CD4-positive, alpha-beta memory T cell (primary cell): ENCODE measurements at regions not wholly inside any gene's neighbourhood (a gene's known extent, or its start where the extent isn't known, plus 50 kb on each side); places are given as distances from the start of the nearest gene placed in this dataset.
"Not testable (repeated sequence)": the region's sequence is repeated elsewhere in the genome, so short reads cannot be mapped to it uniquely, and the experiment has no call there.

ENCODE experiments used
- CTCF ChIA-PET: fragments of 350-600 bp; sonication (Branson Sonifier 250); formaldehyde crosslinking; loops from one replicate; lab custom pipeline; 2021; ENCODE audit warnings: inconsistent platforms; ENCODE audit not compliant: partially characterized antibody; lab: Charles Lee
- POLR2A ChIA-PET: fragments of 350-600 bp; sonication (Branson Sonifier 250); formaldehyde crosslinking; loops from one replicate; lab custom pipeline; 2021; ENCODE audit not compliant: partially characterized antibody; lab: Charles Lee
- DNase-seq, 5 donors: peaks; one replicate each; pipeline versions ENCODE4 v3.0.0 to v3.0.0-alpha.2; 2020 to 2022; ENCODE audit warnings: mixed read lengths in 1 of 5
- H3K27ac ChIP-seq: one replicate; pipeline ENCODE4 v1.7.0; 2013; ENCODE audit warnings: low read depth, low read length
- H3K27me3 ChIP-seq: 2 replicates; pipeline ENCODE4 v1.7.0; 2013; ENCODE audit warnings: mild to moderate bottlenecking, low read length, moderate library complexity; ENCODE audit not compliant: insufficient read depth
- H3K36me3 ChIP-seq: 2 replicates; pipeline ENCODE4 v1.7.0; 2013; ENCODE audit warnings: mild to moderate bottlenecking, low read length, moderate library complexity; ENCODE audit not compliant: insufficient read depth
- H3K4me1 ChIP-seq: 2 replicates; pipeline ENCODE4 v1.7.0; 2013; ENCODE audit warnings: mild to moderate bottlenecking, low read length, moderate library complexity; ENCODE audit not compliant: insufficient read depth
- H3K4me3 ChIP-seq, 2 donors: one replicate each; pipeline ENCODE4 v1.7.0; 2013; ENCODE audit warnings: low read length in 2 of 2, mild to moderate bottlenecking in 1 of 2
- H3K9me3 ChIP-seq, 2 donors: one replicate each; pipeline ENCODE4 v1.7.0; 2013; ENCODE audit warnings: low read length in 2 of 2, control low read depth in 1 of 2; ENCODE audit not compliant: control insufficient read depth in 1 of 2
- H3K27ac Mint-ChIP-seq, 7 donors: one replicate each; pipeline ENCODE4 v1.8.0; 2020 to 2021; ENCODE audit warnings: mixed read lengths in 7 of 7, mild to moderate bottlenecking in 6 of 7, inconsistent platforms in 3 of 7, moderate library complexity in 3 of 7
- H3K27me3 Mint-ChIP-seq, 2 donors: one replicate each; pipeline ENCODE4 v1.8.0; 2020 to 2021; ENCODE audit warnings: mixed read lengths in 2 of 2
- H3K36me3 Mint-ChIP-seq, 2 donors: one replicate each; pipeline ENCODE4 v1.8.0; 2020 to 2021; ENCODE audit warnings: mixed read lengths in 2 of 2, inconsistent platforms in 1 of 2, mild to moderate bottlenecking in 1 of 2
- H3K4me1 Mint-ChIP-seq, 4 donors: one replicate each; pipeline ENCODE4 v1.8.0; 2020 to 2021; ENCODE audit warnings: mixed read lengths in 4 of 4, mild to moderate bottlenecking in 1 of 4
- H3K4me3 Mint-ChIP-seq, 8 donors: one replicate each; pipeline ENCODE4 v1.8.0; 2020 to 2021; ENCODE audit warnings: mixed read lengths in 8 of 8, mild to moderate bottlenecking in 7 of 8, moderate library complexity in 6 of 8, inconsistent platforms in 3 of 8
- H3K9me3 Mint-ChIP-seq, 8 donors: one replicate each; pipeline ENCODE4 v1.8.0; 2020 to 2021; ENCODE audit warnings: mixed read lengths in 8 of 8, mild to moderate bottlenecking in 5 of 8, inconsistent platforms in 3 of 8, moderate library complexity in 1 of 8
- intact Hi-C: fragments of 100-400 bp; cut with micrococcal nuclease; formaldehyde crosslinking; loops from one replicate; pipeline ENCODE4 v1.15.1; 2023

DNA sequence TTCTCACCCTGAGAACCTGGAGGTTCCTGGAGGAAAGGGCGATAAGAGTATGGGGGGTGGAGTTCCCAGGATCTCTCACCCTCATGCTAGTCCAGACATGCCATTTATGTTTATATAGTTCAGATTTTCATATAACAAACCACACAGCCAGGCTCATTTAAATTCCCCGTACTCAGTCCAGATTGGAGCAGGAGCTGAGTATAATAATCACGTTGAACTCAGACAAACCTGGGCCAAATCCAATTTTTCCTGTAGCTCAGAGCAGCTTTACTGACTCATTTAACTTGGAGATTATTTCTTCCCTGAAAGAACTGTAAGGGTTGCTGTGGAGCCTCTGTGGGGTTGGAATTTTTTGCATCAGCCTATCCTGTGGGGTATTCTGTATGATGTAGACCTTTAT, 660.8 kb downstream of the TMEM121 start:
- no peak overlapping the region for H3K4me3 ChIP-seq
- CTCF ChIA-PET, result interaction anchor here (0.7 to 2.4 kb wide), 10 partner anchors 11 to 281 kb away, joined by 3 to 14 read pairs (median 3); no protein-coding TSS in a partner anchor
- DNase-seq, result no peak
- H3K36me3 Mint-ChIP-seq, result no peaks in the 10 kb centered on the region
- H3K36me3 ChIP-seq, result no peaks in the 10 kb centered on the region
- H3K27ac Mint-ChIP-seq, result no peak overlapping the region
- no peak overlapping the region for H3K4me3 Mint-ChIP-seq
- H3K27ac ChIP-seq, result no peak overlapping the region
- no peaks in the 10 kb centered on the region for H3K9me3 ChIP-seq
- no peaks in the 10 kb centered on the region for H3K27me3 Mint-ChIP-seq
- H3K4me1 ChIP-seq, result peaks cover 34% of the 10 kb centered on the region
- intact Hi-C loops, result loop anchor here (5.0 kb wide), 2 partner anchors 35 to 70 kb away; no protein-coding TSS in a partner anchor
- POLR2A ChIA-PET, result no interaction called here
- H3K9me3 Mint-ChIP-seq, result no peaks in the 10 kb centered on the region
- peaks cover 27 to 47% (median 37%) of the 10 kb centered on the region in 4 donors for H3K4me1 Mint-ChIP-seq
- H3K27me3 ChIP-seq, result no peaks in the 10 kb centered on the region

DNA sequence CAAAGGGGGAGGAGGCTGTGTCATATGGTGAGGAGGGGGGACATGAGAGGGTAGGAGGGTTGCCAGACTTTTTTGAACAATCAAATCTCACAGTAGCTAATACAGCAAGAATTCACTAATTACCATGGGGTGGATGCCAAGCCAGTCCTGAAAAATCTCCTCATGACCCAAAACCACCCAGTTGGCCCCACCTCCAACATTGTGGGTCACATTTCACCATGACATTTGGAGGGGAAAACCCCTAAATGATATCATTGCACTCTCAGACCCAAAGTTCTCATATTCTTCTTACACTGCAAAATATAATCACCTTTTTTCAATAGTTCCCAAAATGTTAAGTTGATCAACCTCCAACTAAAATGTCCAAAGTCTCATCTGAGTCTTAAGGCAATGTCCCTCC, 666.3 kb downstream of the TMEM121 start:
- H3K27me3 Mint-ChIP-seq, POLR2A ChIA-PET, H3K27ac Mint-ChIP-seq, H3K4me3 ChIP-seq, H3K4me1 Mint-ChIP-seq, H3K36me3 ChIP-seq, H3K9me3 Mint-ChIP-seq, H3K27me3 ChIP-seq, DNase-seq, intact Hi-C loops, H3K9me3 ChIP-seq, H3K36me3 Mint-ChIP-seq, H3K27ac ChIP-seq, H3K4me1 ChIP-seq, H3K4me3 Mint-ChIP-seq: not testable (repeated sequence)
- CTCF ChIA-PET, result interaction anchor here (0.9 kb wide), 1 partner anchor 275 kb away, joined by 3 read pairs; no protein-coding TSS in a partner anchor

DNA sequence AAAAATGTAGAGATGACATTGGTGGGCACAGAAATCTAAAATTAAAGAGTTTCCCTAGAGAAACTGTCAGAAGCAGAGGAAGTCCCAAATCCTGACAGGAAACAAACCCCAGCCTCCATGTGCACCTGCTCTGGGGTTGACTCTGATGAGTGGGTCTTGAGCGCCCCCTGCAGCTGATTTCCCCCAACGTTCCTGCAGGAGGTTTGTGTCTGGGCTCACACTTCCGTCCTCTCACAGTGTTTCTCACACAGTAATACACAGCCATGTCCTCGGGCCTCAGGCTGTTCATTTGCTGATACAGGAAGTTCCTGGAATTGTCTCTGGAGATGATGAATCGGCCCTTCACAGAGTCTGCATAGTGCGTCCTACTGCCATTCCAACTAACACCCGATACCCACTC, 670.1 kb downstream of the TMEM121 start:
- H3K27me3 ChIP-seq, H3K27ac ChIP-seq, H3K4me3 Mint-ChIP-seq, H3K4me3 ChIP-seq, H3K36me3 Mint-ChIP-seq, intact Hi-C loops, H3K27ac Mint-ChIP-seq, H3K9me3 Mint-ChIP-seq, H3K36me3 ChIP-seq, POLR2A ChIA-PET, H3K9me3 ChIP-seq: not testable (repeated sequence)
- Mint-ChIP-seq H3K4me1 (peaks cover 3 to 13% (median 11%) of the 10 kb centered on the region in 4 donors), H3K27me3 (peaks cover 19 to 36% of the 10 kb centered on the region in 2 donors)
- H3K4me1 ChIP-seq, result peaks cover 10% of the 10 kb centered on the region
- DNase-seq, result peak; percentile 59 to 66 (median 61)
- CTCF ChIA-PET, result interaction anchor here (1.7 to 2.5 kb wide), 2 partner anchors 12 to 14 kb away, joined by 3 to 8 read pairs; no protein-coding TSS in a partner anchor

DNA sequence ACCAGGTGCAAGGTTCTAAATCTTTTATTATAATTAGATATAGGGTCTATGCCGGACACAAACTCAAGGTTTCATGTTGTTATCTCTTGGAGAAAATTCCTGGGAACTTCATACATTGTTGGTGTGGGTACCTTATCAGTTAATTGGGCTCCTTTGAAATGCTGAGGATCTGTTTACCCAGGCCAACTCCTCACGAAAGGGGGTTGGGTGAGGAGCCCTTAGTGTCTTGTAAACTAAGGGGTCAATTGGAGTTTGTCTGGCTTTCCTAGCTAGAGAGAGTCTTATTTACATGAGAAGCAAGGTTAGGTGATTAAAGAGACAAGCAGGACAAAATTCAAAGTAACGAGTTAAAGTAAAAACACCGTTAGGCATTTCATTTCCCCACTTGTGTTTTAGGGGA, 670.9 kb downstream of the TMEM121 start:
- H3K36me3 ChIP-seq, POLR2A ChIA-PET, H3K9me3 ChIP-seq, H3K27me3 ChIP-seq, DNase-seq, intact Hi-C loops, H3K4me3 Mint-ChIP-seq, H3K27ac Mint-ChIP-seq, H3K36me3 Mint-ChIP-seq, H3K9me3 Mint-ChIP-seq, H3K27ac ChIP-seq, H3K4me3 ChIP-seq: not testable (repeated sequence)
- CTCF ChIA-PET, result interaction anchor here (1.1 to 2.5 kb wide), 4 partner anchors 12 to 176 kb away, joined by 3 to 8 read pairs (median 6); no protein-coding TSS in a partner anchor
- peaks cover 3 to 13% (median 11%) of the 10 kb centered on the region in 4 donors for H3K4me1 Mint-ChIP-seq
- peaks cover 22 to 43% of the 10 kb centered on the region in 2 donors for H3K27me3 Mint-ChIP-seq
- peaks cover 10% of the 10 kb centered on the region for H3K4me1 ChIP-seq

DNA sequence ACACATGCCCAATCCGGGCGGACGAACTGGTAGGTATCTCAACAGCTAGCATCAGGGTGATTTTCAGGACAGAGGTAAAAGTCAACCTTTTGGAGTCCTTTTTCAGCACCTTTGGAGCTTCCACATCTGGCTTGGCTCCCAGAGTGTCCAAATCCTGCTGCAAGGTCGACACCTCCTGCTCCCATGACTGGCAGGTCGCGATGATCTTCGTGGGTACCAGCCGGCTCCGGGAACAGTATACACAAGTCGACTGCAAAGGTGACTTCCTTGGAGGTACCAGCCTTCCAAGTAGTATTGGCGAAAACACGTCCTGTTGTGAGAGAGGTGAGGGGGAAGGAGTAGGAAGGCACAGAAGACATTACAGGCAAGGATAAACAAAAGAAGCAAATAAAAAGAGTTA, 672.7 kb downstream of the TMEM121 start:
- no peak overlapping the region for H3K4me3 ChIP-seq
- no peak overlapping the region for H3K27ac ChIP-seq
- Mint-ChIP-seq H3K36me3 (no peaks in the 10 kb centered on the region), H3K27ac (no peak overlapping the region), H3K9me3 (peaks cover 0 to 2% (median 0%) of the 10 kb centered on the region in 8 donors), H3K4me1 (peaks cover 3 to 13% (median 11%) of the 10 kb centered on the region in 4 donors), H3K27me3 (peaks cover 23 to 52% of the 10 kb centered on the region in 2 donors), H3K4me3 (peak overlapping the region in 2 of 8 donors; percentile 26 to 27)
- DNase-seq, result no peak
- CTCF ChIA-PET, result interaction anchor here (1.5 to 2.2 kb wide), 2 partner anchors 11 kb away, joined by 3 to 10 read pairs; no protein-coding TSS in a partner anchor
- no peaks in the 10 kb centered on the region for H3K9me3 ChIP-seq
- peaks cover 4% of the 10 kb centered on the region for H3K27me3 ChIP-seq
- H3K36me3 ChIP-seq, result no peaks in the 10 kb centered on the region
- peaks cover 10% of the 10 kb centered on the region for H3K4me1 ChIP-seq
- POLR2A ChIA-PET, result no interaction called here
- intact Hi-C loops, result no loop called here

DNA sequence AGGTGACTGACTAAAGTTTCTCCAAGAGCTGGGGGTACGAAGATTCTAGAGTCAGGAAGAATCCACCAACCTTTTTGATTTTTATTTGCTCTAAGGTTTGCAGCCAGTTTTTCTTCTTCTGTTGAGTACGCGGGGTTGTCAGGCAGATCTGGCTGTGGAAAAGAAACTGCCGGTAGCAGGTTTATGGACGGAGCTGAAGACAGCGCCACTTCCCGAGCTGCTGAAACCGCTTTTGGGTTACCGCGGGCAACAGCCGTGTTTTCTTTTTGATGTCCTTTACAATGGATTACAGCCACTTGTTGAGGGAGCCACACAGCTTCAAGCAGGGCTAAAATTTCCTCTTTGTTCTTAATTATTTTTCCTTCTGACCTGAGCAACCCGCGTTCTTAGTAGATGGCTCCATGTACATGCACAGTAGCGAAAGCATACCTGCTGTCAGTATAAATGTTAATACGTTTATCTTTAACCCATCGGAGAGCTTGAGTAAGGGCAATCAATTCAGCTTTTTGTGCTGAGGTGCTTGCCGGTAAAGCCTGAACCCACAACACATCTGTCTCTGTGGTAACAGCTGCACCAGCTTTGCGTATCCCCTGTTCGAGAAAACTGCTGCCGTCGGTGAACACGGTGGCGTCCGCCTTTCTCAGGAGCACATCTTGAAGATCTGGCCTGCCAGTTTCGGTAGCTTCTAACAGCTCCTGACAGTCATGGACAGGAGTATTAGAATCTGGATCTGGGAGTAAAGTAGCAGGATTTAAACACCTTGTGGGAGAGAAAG, 674.3 kb downstream of the TMEM121 start:
- intact Hi-C loops, result no loop called here
- Histone ChIP-seq H3K27me3 (peaks cover 4% of the 10 kb centered on the region), H3K4me3 (no peak overlapping the region), H3K4me1 (peaks cover 10% of the 10 kb centered on the region), H3K36me3 (no peaks in the 10 kb centered on the region), H3K9me3 (no peaks in the 10 kb centered on the region), H3K27ac (no peak overlapping the region)
- Mint-ChIP-seq H3K27me3 (peaks cover 26 to 53% of the 10 kb centered on the region in 2 donors), H3K9me3 (peaks cover 0 to 2% (median 0%) of the 10 kb centered on the region in 8 donors), H3K36me3 (no peaks in the 10 kb centered on the region), H3K4me1 (peaks cover 3 to 13% (median 11%) of the 10 kb centered on the region in 4 donors), H3K4me3 (peak overlapping the region; percentile 44 to 81 (median 64)), H3K27ac (peak overlapping the region in 3 of 7 donors; percentile 8 to 38 (median 9))
- peak in 1 of 5 donors; percentile 12 for DNase-seq
- POLR2A ChIA-PET, result interaction anchor here (0.6 to 1.2 kb wide), 3 partner anchors 10 to 52 kb away, joined by 3 read pairs; no protein-coding TSS in a partner anchor
- CTCF ChIA-PET, result interaction anchor here (0.6 to 2.2 kb wide), 12 partner anchors 8 to 155 kb away, joined by 3 to 15 read pairs (median 4); no protein-coding TSS in a partner anchor

DNA sequence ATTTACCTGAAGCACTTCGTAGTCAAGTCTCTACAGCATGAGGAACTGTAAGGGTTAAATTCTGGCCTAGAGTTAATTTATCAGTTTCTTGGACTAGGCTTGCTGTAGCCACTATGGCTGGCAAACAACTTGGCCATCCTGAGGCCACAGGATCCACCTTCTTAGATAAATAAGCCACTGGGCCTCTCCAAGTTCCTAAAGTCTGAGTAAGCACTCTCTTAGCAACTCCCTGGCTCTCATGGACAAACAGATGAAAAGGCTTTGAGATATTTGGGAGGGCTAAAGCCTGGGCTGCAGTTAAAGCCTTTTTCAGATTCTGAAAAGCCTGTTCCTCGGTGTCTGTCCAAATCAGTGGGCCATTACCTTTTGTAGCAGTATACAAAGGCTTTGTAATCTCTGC, 675.0 kb downstream of the TMEM121 start:
- Histone ChIP-seq H3K27ac (no peak overlapping the region), H3K9me3 (no peaks in the 10 kb centered on the region), H3K4me3 (no peak overlapping the region), H3K27me3 (peaks cover 4% of the 10 kb centered on the region), H3K4me1 (peaks cover 10% of the 10 kb centered on the region), H3K36me3 (no peaks in the 10 kb centered on the region)
- ChIA-PET POLR2A (no interaction called here), CTCF (interaction anchor here (1.1 to 2.1 kb wide), 5 partner anchors 8 to 59 kb away, joined by 3 to 15 read pairs (median 5); no protein-coding TSS in a partner anchor)
- Mint-ChIP-seq H3K4me3 (peak overlapping the region in 4 of 8 donors; percentile 56 to 79 (median 72)), H3K27ac (no peak overlapping the region), H3K27me3 (peaks cover 28 to 56% of the 10 kb centered on the region in 2 donors), H3K4me1 (peaks cover 3 to 13% (median 11%) of the 10 kb centered on the region in 4 donors), H3K9me3 (peaks cover 0 to 3% (median 0%) of the 10 kb centered on the region in 8 donors), H3K36me3 (no peaks in the 10 kb centered on the region)
- intact Hi-C loops, result no loop called here
- DNase-seq, result no peak
